ENCODE measurements at regions not wholly inside any gene's neighbourhood (a gene's known extent, or its start where the extent isn't known, plus 50 kb on each side); places are given as distances from the start of the nearest gene placed in this dataset.

DNA sequence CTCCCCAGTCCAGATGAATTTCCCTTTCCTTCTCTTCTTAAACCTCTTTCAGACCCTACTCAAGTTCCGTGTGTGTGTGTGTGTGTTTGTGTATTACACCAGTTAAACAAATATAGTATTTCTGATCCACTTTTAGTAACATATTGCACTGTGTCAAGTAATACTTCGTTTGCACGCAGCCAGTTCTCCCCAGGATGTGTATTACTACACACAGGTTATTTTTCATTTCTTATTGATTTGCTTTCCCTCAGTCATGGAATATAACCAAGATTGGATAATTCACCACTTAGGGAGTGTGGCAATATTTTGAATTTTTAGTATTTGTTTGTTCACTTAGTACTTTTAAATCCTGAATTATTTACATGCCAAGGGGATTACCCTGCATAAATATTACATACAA, 667.0 kb downstream of the NR2F2 start:
- DNase-seq (ENCODE audit: low read depth): no peak
- TF ChIP-seq, protein P1, sequence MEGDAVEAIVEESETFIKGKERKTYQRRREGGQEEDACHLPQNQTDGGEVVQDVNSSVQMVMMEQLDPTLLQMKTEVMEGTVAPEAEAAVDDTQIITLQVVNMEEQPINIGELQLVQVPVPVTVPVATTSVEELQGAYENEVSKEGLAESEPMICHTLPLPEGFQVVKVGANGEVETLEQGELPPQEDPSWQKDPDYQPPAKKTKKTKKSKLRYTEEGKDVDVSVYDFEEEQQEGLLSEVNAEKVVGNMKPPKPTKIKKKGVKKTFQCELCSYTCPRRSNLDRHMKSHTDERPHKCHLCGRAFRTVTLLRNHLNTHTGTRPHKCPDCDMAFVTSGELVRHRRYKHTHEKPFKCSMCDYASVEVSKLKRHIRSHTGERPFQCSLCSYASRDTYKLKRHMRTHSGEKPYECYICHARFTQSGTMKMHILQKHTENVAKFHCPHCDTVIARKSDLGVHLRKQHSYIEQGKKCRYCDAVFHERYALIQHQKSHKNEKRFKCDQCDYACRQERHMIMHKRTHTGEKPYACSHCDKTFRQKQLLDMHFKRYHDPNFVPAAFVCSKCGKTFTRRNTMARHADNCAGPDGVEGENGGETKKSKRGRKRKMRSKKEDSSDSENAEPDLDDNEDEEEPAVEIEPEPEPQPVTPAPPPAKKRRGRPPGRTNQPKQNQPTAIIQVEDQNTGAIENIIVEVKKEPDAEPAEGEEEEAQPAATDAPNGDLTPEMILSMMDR (IDR thresholded peaks at IDR 0.05; ENCODE audit: control insufficient read depth, insufficient read depth, low read depth, low read length, missing control alignments): no peak

DNA sequence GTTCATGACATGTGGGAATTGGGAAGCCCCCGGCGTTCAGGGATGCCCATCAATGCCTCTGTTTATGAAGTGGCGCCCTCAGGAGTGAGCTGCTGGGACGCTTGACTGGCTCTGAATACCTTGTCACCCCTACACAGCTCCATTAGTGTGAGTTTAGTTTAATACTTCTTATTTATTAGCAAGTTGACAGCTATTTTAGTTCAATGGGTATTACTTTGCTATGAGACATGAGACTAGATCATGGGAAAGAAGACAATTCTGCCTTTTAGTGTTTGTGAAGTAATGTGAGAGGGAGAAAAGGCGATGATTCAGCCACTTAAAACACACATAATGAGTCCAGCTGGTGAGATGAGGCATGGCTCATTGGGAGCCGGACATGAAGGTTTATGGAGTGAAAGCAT, 678.5 kb downstream of the NR2F2 start:
- H3K4me3 ChIP-seq (ENCODE audit: control insufficient read depth, low read depth, low read length): no peak overlapping the region
- TF ChIP-seq, protein P1 (IDR thresholded peaks at IDR 0.05; ENCODE audit: control insufficient read depth, insufficient read depth, low read depth, low read length, missing control alignments): no peak
- DNase-seq (ENCODE audit: low read depth): no peak

More for the DNA sequence above, 667.0 kb downstream of the NR2F2 start:
- no peak overlapping the region for H3K4me3 ChIP-seq (ENCODE audit: control insufficient read depth, low read depth, low read length)

DNA sequence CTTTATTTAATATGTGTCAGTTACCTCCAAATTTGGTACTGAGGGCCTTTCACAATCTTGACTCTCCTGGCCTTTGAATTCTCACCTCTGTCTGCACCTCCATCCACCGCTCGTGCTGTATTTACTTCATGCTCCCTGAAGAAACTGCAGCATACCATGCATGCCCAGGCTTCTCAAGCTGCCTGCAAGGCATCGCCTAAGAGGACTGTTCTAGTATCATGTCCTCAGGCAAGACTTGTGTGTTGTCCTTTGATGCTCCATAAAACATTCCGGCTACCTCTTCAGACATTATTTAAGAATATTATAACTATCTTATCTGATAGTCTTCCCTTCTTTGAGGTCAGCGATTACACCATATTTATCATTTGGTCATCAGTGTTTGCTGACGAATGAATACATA, 682.5 kb downstream of the NR2F2 start:
- H3K4me3 ChIP-seq (ENCODE audit: control insufficient read depth, low read depth, low read length): no peak overlapping the region
- TF ChIP-seq, protein P1 (IDR thresholded peaks at IDR 0.05; ENCODE audit: control insufficient read depth, insufficient read depth, low read depth, low read length, missing control alignments): no peak

DNA sequence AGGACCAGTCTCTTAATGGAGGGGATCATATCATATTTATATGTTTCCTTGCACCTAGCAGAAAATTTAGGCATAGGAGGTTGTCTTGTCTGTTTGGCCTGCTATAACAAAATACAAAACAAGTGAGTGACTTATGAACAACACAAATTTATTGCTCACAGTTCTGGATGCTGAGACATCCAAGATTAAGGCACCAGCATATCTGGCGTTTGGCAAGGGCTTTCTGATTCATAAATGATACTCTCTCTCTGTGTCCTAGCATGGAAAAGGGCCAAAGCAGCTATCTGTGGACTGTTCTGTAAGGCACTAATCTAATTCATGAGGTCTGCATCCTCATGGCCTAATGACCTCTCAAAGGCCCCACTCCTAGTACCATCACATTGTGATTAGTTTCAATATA, 683.0 kb downstream of the NR2F2 start:
- TF ChIP-seq, protein P1 (IDR thresholded peaks at IDR 0.05; ENCODE audit: control insufficient read depth, insufficient read depth, low read depth, low read length, missing control alignments): no peak
- DNase-seq (ENCODE audit: low read depth): no peak
- no peak overlapping the region for H3K4me3 ChIP-seq (ENCODE audit: control insufficient read depth, low read depth, low read length)

More for the DNA sequence above, 682.5 kb downstream of the NR2F2 start:
- no peak for DNase-seq (ENCODE audit: low read depth)

DNA sequence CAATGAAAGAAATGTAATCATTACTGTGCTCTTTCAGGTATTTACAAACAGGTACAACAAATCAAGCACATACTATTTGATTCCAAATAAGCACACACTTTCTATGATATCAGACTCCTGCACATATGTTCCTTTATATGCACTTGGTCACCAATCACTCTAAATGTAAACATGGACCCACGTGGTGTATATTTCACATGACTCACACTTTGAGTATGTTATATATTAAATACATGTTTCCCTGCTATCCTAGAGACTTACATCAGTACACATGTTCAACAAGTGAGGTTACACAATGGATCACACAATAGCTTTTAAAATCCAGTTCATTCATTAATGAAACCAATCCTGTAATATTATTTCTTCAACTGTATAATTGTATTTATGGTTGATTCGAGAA, 683.5 kb downstream of the NR2F2 start:
- no peak for DNase-seq (ENCODE audit: low read depth)
- TF ChIP-seq, protein P1 (IDR thresholded peaks at IDR 0.05; ENCODE audit: control insufficient read depth, insufficient read depth, low read depth, low read length, missing control alignments): no peak

DNA sequence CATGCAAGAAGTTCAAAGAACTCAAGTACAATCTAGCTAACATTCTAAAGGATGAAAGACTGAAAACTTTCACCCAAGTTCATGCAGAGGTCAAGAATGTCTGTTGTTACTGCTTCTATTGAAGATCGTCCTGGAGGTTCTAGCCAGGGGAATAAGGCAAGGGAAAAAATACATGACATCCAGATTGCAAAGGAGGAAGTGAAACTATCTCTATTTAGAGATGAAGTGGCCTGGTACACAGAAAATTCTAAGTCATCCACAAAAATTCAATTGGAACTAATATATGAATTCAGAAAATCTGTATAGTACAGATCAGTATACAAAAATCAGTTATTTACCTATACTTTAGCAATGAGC, 693.0 kb downstream of the NR2F2 start:
- DNase-seq (ENCODE audit: low read depth): no peak
- TF ChIP-seq, protein P1 (IDR thresholded peaks at IDR 0.05; ENCODE audit: control insufficient read depth, insufficient read depth, low read depth, low read length, missing control alignments): no peak
- H3K4me3 ChIP-seq (ENCODE audit: control insufficient read depth, low read depth, low read length): no peak overlapping the region

More for the DNA sequence above, 683.5 kb downstream of the NR2F2 start:
- H3K4me3 ChIP-seq (ENCODE audit: control insufficient read depth, low read depth, low read length): no peak overlapping the region

DNA sequence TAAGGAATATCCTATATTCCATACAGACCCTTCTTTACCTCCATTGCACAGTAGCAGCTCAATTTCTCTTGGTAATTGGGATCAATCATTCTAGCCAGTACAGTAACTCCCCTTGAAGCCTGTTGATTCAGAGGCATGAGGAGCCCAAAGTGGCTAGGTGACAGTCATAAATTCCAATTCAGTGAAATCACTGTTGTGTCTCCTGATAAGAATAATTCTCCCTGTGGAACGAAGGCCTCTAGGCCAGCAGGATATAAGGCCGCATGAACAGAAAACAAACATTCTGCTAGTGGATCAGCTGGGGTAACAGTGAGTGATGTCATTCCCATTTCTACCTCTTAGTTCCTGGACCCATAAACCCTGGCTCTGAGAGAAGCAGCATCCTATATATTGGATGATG, 696.3 kb downstream of the NR2F2 start:
- no peak for DNase-seq (ENCODE audit: low read depth)
- TF ChIP-seq, protein P1 (IDR thresholded peaks at IDR 0.05; ENCODE audit: control insufficient read depth, insufficient read depth, low read depth, low read length, missing control alignments): no peak
- no peak overlapping the region for H3K4me3 ChIP-seq (ENCODE audit: control insufficient read depth, low read depth, low read length)

All from AG09309 (cell line).